Neural crest cell (in vitro differentiated cells): ENCODE measurements at regions not wholly inside any gene's neighbourhood (a gene's known extent, or its start where the extent isn't known, plus 50 kb on each side); places are given as distances from the start of the nearest gene placed in this dataset.
A peak's percentile ranks its signal among the peaks of the same experiment; 100 is the strongest.
"Not testable (repeated sequence)": the region's sequence is repeated elsewhere in the genome, so short reads cannot be mapped to it uniquely, and the experiment has no call there.

Source experiments
- DNase-seq: peaks from one replicate; pipeline ENCODE4 v3.0.0; 2021; ENCODE audit warnings: low read depth, mixed read lengths, low spot score
- H3K27ac Mint-ChIP-seq: one replicate; pipeline ENCODE4 v1.8.0; 2021; ENCODE audit warnings: mild to moderate bottlenecking, mixed read lengths; ENCODE audit not compliant: unreplicated experiment
- H3K27me3 Mint-ChIP-seq: 2 replicates; pipeline ENCODE4 v1.8.0; 2021; ENCODE audit warnings: low read depth, mild to moderate bottlenecking, mixed read lengths
- H3K36me3 Mint-ChIP-seq: 2 replicates; pipeline ENCODE4 v1.8.0; 2021; ENCODE audit warnings: low read depth, mild to moderate bottlenecking, mixed read lengths
- H3K4me1 Mint-ChIP-seq: 2 replicates; pipeline ENCODE4 v1.8.0; 2021; ENCODE audit warnings: mixed read lengths
- H3K4me3 Mint-ChIP-seq: one replicate; pipeline ENCODE4 v1.8.0; 2021; ENCODE audit warnings: mild to moderate bottlenecking, mixed read lengths
- H3K9me3 Mint-ChIP-seq: 2 replicates; pipeline ENCODE4 v1.8.0; 2021; ENCODE audit warnings: mixed read lengths
- CTCF ChIP-seq: fragments of 200-600 bp; sonication (generic); conservative IDR thresholded peaks from 2 replicates; pipeline ENCODE4 v1.5.0; 2021; ENCODE audit warnings: antibody characterized with exemption, mild to moderate bottlenecking

GRCh38 chr5:17406423-17406838 is 91.6 kb upstream of the TAF11L2 start:
- peaks cover 22% of the 10 kb centered on the region for H3K4me1 Mint-ChIP-seq
- DNase-seq = no peak
- H3K27ac Mint-ChIP-seq = no peak overlapping the region
- H3K9me3 Mint-ChIP-seq = no peaks in the 10 kb centered on the region
- no peak for TF ChIP-seq CTCF
- no peaks in the 10 kb centered on the region for H3K36me3 Mint-ChIP-seq
- peaks cover 33% of the 10 kb centered on the region for H3K27me3 Mint-ChIP-seq
- H3K4me3 Mint-ChIP-seq = no peak overlapping the region

GRCh38 chr5:17411436-17412402 is 86.3 kb upstream of the TAF11L2 start:
- H3K9me3 Mint-ChIP-seq = no peaks in the 10 kb centered on the region
- no peaks in the 10 kb centered on the region for H3K36me3 Mint-ChIP-seq
- no peaks in the 10 kb centered on the region for H3K27me3 Mint-ChIP-seq
- DNase-seq = no peak
- H3K27ac Mint-ChIP-seq = no peak overlapping the region
- TF ChIP-seq CTCF = no peak
- no peak overlapping the region for H3K4me3 Mint-ChIP-seq
- peaks cover 28% of the 10 kb centered on the region for H3K4me1 Mint-ChIP-seq

- Mint-ChIP-seq H3K27me3 (no peaks in the 10 kb centered on the region), H3K4me1 (peaks cover 28% of the 10 kb centered on the region)
These were observed 85.0 kb upstream of the TAF11L2 start for GRCh38 chr5:17412760-17413671.

GRCh38 chr5:17413691-17414090 is 84.3 kb upstream of the TAF11L2 start:
- H3K9me3 Mint-ChIP-seq = peaks cover 5% of the 10 kb centered on the region
- no peak overlapping the region for H3K4me3 Mint-ChIP-seq
- H3K27me3 Mint-ChIP-seq = no peaks in the 10 kb centered on the region
- H3K4me1 Mint-ChIP-seq = peaks cover 28% of the 10 kb centered on the region
- no peak for TF ChIP-seq CTCF
- H3K36me3 Mint-ChIP-seq = no peaks in the 10 kb centered on the region
- H3K27ac Mint-ChIP-seq = peak overlapping the region; percentile 10
- DNase-seq = no peak

More at GRCh38 chr5:17412760-17413671, 85.0 kb upstream of the TAF11L2 start:
- H3K4me3 Mint-ChIP-seq = no peak overlapping the region
- no peak for TF ChIP-seq CTCF
- H3K36me3 Mint-ChIP-seq = no peaks in the 10 kb centered on the region
- no peak overlapping the region for H3K27ac Mint-ChIP-seq
- no peak for DNase-seq
- peaks cover 5% of the 10 kb centered on the region for H3K9me3 Mint-ChIP-seq

GRCh38 chr5:17415321-17415758 is 82.7 kb upstream of the TAF11L2 start:
- H3K27ac Mint-ChIP-seq = peak overlapping the region; percentile 98
- TF ChIP-seq CTCF = no peak
- peak; percentile 42 for DNase-seq
- H3K4me3 Mint-ChIP-seq = peak overlapping the region; percentile 51
- no peaks in the 10 kb centered on the region for H3K27me3 Mint-ChIP-seq
- H3K4me1 Mint-ChIP-seq = peaks cover 28% of the 10 kb centered on the region
- no peaks in the 10 kb centered on the region for H3K36me3 Mint-ChIP-seq
- H3K9me3 Mint-ChIP-seq = peaks cover 5% of the 10 kb centered on the region

GRCh38 chr5:17416374-17416773 is 81.7 kb upstream of the TAF11L2 start:
- not testable (repeated sequence) for DNase-seq, H3K27ac Mint-ChIP-seq, H3K4me3 Mint-ChIP-seq, H3K36me3 Mint-ChIP-seq, H3K9me3 Mint-ChIP-seq, H3K27me3 Mint-ChIP-seq
- H3K4me1 Mint-ChIP-seq = peaks cover 28% of the 10 kb centered on the region
